Stimulated activated naive B cell treated with anti-CD40 and anti-IgM and Interleukin-4, amounts not matched to agents 10 μg/mL and 1 μg/mL and 100 μg/mL, for 72 hours (primary cell): ENCODE measurements at regions not wholly inside any gene's neighbourhood (a gene's known extent, or its start where the extent isn't known, plus 50 kb on each side); places are given as distances from the start of the nearest gene placed in this dataset.

Experiments
- ATAC-seq, 2 donors: fragments of 150-1000 bp; cut with Tn5 transposase; replicated peaks; 2 replicates each; pipeline ENCODE4 v1.10.0; 2021; ENCODE audit warnings: moderate library complexity in 1 of 2
- DNase-seq: peaks from one replicate; pipeline ENCODE4 v3.0.0; 2021
- H3K27ac Mint-ChIP-seq: one replicate; pipeline ENCODE4 v1.8.0; 2022; ENCODE audit warnings: mild to moderate bottlenecking, mixed read lengths
- H3K27me3 Mint-ChIP-seq, 2 donors: one replicate each; pipeline ENCODE4 v1.8.0; 2022; ENCODE audit warnings: mixed read lengths in 2 of 2
- H3K36me3 Mint-ChIP-seq, 2 donors: one replicate each; pipeline ENCODE4 v1.8.0; 2022; ENCODE audit warnings: mixed read lengths in 2 of 2, mild to moderate bottlenecking in 1 of 2
- H3K4me1 Mint-ChIP-seq, 2 donors: one replicate each; pipeline ENCODE4 v1.8.0; 2022; ENCODE audit warnings: mixed read lengths in 2 of 2, mild to moderate bottlenecking in 1 of 2
- H3K4me3 Mint-ChIP-seq, 2 donors: one replicate each; pipeline ENCODE4 v1.8.0; 2022; ENCODE audit warnings: mild to moderate bottlenecking in 2 of 2, mixed read lengths in 2 of 2, moderate library complexity in 1 of 2
- H3K9me3 Mint-ChIP-seq, 2 donors: one replicate each; pipeline ENCODE4 v1.8.0; 2022; ENCODE audit warnings: mixed read lengths in 2 of 2, mild to moderate bottlenecking in 1 of 2

DNA sequence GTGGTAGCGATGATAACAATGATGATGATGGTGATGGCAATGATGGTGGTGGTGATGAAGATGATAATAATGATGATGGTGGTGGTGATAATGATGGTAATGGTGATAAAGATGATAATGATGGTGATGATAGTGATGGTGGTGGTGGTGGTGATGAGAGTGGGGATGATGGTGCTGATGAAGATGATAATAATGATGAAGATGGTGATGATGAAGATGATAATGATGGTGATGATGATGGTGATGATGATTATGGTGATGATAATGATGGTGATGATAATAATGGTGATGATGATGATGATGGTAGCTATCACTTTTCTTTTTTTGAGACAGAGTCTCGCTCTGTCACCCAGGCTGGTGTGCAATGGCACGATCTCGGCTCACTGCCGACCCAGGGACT is 144.5 kb upstream of the PCBD1 start:
- Mint-ChIP-seq H3K27me3 (peaks cover 5 to 11% of the 10 kb centered on the region in 2 donors), H3K27ac (no peak overlapping the region), H3K36me3 (no peaks in the 10 kb centered on the region), H3K9me3 (peaks cover 0 to 5% of the 10 kb centered on the region in 2 donors), H3K4me1 (no peaks in the 10 kb centered on the region), H3K4me3 (no peak overlapping the region)
- DNase-seq (no peak), ATAC-seq (no peak)

DNA sequence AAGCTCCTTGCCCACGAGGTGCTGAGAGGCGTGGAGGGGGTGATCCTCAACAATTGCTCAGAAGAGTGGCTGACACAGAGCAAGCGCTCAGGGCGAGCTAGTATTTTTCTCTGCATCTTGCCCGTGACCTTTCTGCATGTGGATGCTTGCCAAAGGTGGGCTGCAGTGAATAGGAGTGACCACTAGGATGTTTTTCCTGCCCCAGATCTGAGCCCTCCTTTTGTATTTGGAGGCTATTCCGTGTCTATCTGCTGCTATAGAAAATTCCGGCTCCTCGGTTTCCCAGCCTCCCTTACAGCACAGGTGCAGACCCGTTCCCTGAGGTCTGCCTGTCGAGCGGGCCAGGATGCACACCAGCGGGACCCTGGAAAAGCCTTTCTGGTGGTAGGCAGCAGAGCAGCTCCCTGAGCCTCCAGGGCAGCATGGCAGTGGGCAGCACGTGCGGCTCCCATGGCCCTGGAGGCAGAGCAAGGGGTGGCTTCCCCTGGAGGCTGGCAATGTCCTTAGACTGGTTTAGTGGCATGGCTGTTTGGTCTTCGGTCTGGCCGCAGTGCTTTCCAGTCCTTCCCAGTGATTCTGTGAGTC is 145.1 kb upstream of the PCBD1 start:
- H3K4me1 Mint-ChIP-seq = no peaks in the 10 kb centered on the region
- H3K4me3 Mint-ChIP-seq = no peak overlapping the region
- no peaks in the 10 kb centered on the region for H3K36me3 Mint-ChIP-seq
- no peak for DNase-seq
- peaks cover 0 to 5% of the 10 kb centered on the region in 2 donors for H3K9me3 Mint-ChIP-seq
- no peak overlapping the region for H3K27ac Mint-ChIP-seq
- ATAC-seq = no peak
- peaks cover 5 to 11% of the 10 kb centered on the region in 2 donors for H3K27me3 Mint-ChIP-seq

DNA sequence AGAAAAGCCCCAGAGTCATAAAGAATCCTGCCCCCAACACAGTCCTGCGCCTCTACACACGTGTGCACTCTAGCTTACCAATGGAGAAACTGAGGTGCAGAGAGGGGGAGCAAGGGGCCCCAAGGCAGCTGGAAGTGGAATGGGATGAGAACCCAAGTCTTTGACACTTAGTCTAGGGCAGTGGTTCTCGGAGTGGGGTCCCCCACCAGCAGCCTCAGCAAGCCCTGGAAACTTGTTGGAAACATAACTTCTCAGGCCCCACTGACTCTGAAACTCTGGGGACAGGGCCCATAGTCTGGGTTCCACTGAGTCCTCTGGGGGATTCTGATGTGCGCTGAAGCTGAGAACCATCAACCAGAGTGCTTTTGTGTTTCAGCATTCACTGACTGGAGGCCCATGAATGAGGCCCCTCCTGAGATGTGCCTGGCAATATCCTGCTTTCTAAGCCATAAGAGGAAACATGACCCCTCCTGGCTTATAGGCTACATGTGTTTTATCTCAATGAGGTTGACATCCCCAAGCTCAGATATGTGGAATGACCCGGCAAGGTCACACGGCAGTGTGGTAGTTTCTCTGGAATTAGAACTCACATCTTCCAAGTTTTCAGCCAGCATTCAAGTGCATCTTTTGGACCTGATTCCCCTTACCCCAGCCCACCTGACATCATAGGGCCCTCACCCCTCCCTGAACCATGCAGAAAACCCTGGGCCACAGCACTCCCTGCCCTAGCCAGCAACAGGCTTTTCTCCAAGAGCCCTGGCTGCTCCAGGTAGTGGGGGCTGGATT is 147.3 kb upstream of the PCBD1 start:
- peaks cover 1 to 3% of the 10 kb centered on the region in 2 donors for H3K4me1 Mint-ChIP-seq
- H3K9me3 Mint-ChIP-seq = peaks cover 0 to 5% of the 10 kb centered on the region in 2 donors
- peaks cover 5 to 11% of the 10 kb centered on the region in 2 donors for H3K27me3 Mint-ChIP-seq
- DNase-seq (no peak), ATAC-seq (peak; percentile 30 to 43)
- H3K27ac Mint-ChIP-seq = no peak overlapping the region
- no peaks in the 10 kb centered on the region for H3K36me3 Mint-ChIP-seq
- H3K4me3 Mint-ChIP-seq = no peak overlapping the region

DNA sequence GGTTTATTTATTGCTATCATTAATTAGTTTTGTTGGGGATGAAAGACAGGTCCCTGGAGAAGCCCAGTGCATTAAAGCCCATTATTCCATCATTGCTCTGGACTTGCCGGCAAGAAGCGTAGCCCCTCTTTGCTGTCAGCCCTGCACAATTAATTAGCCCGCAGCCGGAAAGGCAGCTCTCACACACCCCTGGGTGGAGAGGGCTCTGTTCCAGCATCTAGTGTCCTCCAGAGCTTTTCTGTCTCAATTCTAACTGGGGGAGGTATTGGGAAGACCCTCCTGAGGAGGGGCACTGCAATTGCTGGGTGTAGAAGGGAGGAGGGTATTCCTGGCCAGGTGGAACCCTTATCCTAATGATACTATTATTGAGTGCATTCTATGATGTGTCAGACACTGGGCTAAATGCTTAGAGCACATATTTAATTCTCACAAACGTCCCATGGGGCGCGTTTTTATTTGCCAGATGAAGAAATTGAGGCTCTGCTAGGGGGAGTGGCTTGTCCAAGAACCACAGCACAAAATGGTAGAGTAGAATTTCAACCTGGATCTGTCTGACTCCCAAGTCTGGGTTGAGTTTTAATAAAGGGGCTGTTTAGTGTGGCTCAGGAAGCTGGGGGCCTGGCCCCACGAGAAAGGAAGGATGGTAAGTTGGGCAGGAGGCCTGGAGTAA is 148.1 kb upstream of the PCBD1 start:
- no peak for DNase-seq
- Mint-ChIP-seq H3K36me3 (no peaks in the 10 kb centered on the region), H3K27ac (no peak overlapping the region), H3K4me3 (no peak overlapping the region), H3K27me3 (peaks cover 5 to 11% of the 10 kb centered on the region in 2 donors), H3K4me1 (peaks cover 4% of the 10 kb centered on the region in 2 donors), H3K9me3 (peaks cover 0 to 5% of the 10 kb centered on the region in 2 donors)
- ATAC-seq = no peak

DNA sequence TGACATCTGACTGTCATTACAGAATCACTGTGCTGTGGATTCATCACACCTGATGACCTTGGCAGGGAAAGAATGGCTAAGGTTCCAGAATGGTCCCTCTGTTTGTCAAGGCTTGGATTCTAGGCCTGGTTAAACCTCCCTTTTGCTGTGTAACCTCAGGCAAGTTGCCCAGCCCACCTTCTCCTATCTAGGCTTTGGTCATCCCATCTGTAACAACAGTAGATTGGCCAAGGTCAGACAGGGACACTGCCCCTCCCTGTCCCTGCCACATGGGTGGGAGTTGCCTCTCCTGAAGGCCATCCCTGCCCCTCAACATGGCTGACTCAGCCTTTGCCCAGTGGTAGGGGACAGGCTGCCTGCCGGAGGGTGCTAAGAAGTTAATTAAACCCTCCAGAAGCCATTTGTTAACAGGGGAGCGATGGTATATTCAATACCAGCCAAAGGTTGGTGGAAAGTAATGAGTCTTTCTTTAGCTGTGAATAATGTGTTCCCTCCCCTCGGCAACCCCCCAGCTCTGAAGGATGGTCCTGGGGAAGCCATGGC is 149.8 kb upstream of the PCBD1 start:
- no peaks in the 10 kb centered on the region for H3K9me3 Mint-ChIP-seq
- H3K4me3 Mint-ChIP-seq = no peak overlapping the region
- ATAC-seq (no peak), DNase-seq (no peak)
- H3K27me3 Mint-ChIP-seq = peaks cover 0 to 4% of the 10 kb centered on the region in 2 donors
- H3K27ac Mint-ChIP-seq = no peak overlapping the region
- no peaks in the 10 kb centered on the region for H3K36me3 Mint-ChIP-seq
- H3K4me1 Mint-ChIP-seq = peaks cover 4% of the 10 kb centered on the region in 2 donors

DNA sequence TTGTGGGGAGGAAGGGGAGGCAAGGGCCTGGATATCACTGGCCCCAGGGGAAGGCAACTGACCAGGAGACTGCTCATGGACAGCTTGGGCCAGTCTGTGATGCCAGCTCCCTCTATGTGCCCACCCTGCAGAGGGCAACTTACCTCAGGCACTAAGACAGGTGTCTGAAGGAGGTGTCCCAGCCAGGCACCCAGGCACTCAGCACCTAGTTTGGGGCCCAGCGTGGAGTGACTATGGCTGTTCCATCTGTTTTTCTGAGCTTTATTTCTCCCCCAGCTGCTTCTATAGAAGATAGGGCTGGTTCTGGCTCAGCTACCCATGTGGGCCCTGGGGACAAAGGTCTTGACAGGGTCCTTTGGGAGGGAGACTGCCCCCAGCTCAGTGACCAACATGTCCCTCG is 150.6 kb upstream of the PCBD1 start:
- no peak for DNase-seq
- H3K27me3 Mint-ChIP-seq = peaks cover 0 to 4% of the 10 kb centered on the region in 2 donors
- ATAC-seq = no peak
- no peak overlapping the region for H3K4me3 Mint-ChIP-seq
- no peaks in the 10 kb centered on the region for H3K9me3 Mint-ChIP-seq
- no peak overlapping the region for H3K27ac Mint-ChIP-seq
- H3K4me1 Mint-ChIP-seq = peaks cover 4% of the 10 kb centered on the region in 2 donors
- H3K36me3 Mint-ChIP-seq = no peaks in the 10 kb centered on the region

DNA sequence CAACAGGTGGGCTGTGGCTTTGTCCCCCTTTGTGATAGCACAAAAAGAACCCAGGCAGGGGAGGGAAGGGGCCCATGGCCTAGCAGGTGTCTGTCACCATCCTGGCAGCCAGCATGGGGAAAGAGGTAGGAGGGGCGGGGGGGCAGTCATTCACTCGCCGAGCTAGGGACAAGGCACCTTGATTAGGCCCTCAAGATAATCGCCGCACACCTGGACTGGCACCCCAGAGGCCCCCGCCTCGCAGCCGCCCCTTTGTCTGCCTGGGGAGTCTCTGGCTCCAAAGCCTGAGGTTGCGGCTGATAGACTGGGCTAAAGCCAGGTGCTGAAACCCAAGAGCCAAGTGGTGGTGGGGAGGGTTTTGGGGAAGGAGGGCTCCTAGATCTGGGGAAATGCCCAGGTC is 151.2 kb upstream of the PCBD1 start:
- Mint-ChIP-seq H3K9me3 (no peaks in the 10 kb centered on the region), H3K27ac (no peak overlapping the region), H3K27me3 (peaks cover 0 to 4% of the 10 kb centered on the region in 2 donors), H3K36me3 (no peaks in the 10 kb centered on the region), H3K4me1 (peaks cover 4% of the 10 kb centered on the region in 2 donors), H3K4me3 (no peak overlapping the region)
- ATAC-seq (no peak), DNase-seq (no peak)

DNA sequence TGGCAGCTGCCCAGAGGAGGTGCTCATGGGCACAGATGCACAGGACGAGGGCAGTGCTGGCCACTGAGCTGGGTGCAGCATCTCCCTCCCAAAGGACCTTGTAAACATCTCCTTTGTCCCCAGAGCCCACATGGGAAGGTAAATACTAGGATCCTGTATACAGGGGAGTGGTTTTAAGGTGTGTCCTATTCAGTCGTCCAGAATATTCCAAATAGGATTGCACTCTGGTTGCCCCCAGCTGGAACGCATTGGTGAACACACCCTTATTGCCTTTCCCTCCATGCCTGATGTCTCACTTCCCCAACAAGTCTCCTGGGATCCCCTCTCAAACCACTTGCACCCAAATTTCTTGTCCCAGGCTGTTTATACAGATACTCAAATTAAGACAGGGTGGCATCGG is 152.0 kb upstream of the PCBD1 start:
- Mint-ChIP-seq H3K27me3 (peaks cover 0 to 4% of the 10 kb centered on the region in 2 donors), H3K36me3 (no peaks in the 10 kb centered on the region), H3K9me3 (no peaks in the 10 kb centered on the region), H3K27ac (no peak overlapping the region), H3K4me1 (peaks cover 4% of the 10 kb centered on the region in 2 donors), H3K4me3 (no peak overlapping the region)
- no peak for ATAC-seq
- no peak for DNase-seq

DNA sequence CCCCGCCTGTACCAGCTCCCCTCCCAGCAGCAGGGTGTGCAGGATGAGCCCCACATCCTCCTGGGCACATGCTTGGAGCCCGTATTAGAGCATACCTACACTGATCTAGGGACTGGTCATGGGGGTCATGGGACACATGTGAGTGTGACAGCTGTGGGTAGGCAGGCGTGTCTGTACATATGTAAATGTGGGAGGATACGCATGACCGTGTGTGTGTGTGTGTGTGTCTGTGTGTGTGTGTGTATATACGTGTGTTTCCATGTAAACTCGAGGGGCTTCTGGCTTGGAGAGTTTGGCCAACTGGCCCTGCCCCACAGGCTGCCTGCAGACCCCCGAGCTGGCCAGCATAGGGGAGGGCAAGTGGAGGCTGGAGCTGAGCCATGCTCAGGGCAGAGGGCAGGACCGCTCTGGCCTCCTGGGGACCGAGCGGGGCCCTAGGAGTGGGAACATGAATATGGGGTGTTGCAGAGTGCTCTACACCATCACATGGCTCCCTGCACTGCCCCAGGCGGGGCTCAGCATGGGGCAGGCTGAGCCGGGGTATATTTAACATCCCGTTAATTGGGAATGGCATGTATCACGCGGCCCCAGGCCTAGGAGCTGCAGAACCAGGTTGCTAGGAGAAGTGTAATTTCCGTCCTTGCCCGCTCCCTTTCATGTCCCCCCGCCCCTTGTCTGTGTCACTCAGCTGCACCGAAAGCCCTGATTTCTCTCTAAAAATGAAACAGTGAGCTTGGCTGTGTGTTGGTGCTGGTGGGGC is 152.7 kb upstream of the PCBD1 start:
- H3K27me3 Mint-ChIP-seq = peaks cover 0 to 4% of the 10 kb centered on the region in 2 donors

DNA sequence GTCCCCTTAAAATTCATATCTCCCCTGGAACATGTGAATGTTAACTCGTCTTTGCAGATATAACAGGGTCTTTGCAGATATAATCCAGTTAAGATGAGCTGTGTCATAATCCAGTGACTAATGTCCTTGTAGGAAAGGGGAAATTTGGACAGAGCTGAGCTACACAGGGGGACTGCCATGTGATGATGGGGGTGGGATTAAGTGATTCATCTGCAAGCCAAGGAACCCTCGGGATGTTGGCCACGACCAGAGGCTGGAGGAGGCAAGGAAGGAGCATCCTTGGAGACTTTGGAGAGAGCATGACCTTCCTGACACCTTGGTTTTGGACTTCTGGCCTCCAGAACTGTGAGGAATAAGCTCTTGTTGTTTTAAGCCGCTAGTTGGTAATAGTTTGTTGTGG is 153.9 kb upstream of the PCBD1 start:
- Mint-ChIP-seq H3K27me3 (peaks cover 0 to 9% of the 10 kb centered on the region in 2 donors), H3K27ac (no peak overlapping the region), H3K9me3 (no peaks in the 10 kb centered on the region), H3K4me3 (no peak overlapping the region), H3K36me3 (no peaks in the 10 kb centered on the region), H3K4me1 (peaks cover 4% of the 10 kb centered on the region in 2 donors)
- DNase-seq (no peak), ATAC-seq (no peak)

More for the DNA sequence above, 152.7 kb upstream of the PCBD1 start:
- Mint-ChIP-seq H3K4me3 (no peak overlapping the region), H3K27ac (no peak overlapping the region), H3K9me3 (no peaks in the 10 kb centered on the region), H3K36me3 (no peaks in the 10 kb centered on the region), H3K4me1 (peaks cover 4% of the 10 kb centered on the region in 2 donors)
- ATAC-seq = no peak
- no peak for DNase-seq

DNA sequence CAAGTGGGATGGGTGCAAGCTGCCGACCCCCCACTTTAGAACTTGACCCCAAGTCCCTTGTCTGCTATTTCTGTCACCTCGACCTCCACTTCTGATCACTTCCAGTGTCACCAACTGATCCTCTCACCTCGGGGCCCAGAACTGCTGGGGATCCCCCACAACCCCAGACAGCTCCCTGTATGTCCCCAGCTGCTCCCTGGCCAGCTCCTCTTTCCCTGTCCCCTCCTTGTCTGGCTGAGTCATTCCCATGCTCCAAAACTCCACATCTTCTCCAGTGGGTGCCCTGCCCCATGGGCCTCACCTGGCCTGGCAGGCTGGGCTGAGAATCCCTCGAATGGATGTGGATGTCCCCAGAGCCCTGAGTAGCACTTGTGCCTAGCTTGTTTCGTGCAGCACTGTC is 154.3 kb upstream of the PCBD1 start:
- Mint-ChIP-seq H3K9me3 (no peaks in the 10 kb centered on the region), H3K27me3 (peaks cover 0 to 10% of the 10 kb centered on the region in 2 donors), H3K4me3 (no peak overlapping the region), H3K36me3 (no peaks in the 10 kb centered on the region), H3K27ac (no peak overlapping the region), H3K4me1 (peaks cover 4% of the 10 kb centered on the region in 2 donors)
- ATAC-seq = no peak
- no peak for DNase-seq

DNA sequence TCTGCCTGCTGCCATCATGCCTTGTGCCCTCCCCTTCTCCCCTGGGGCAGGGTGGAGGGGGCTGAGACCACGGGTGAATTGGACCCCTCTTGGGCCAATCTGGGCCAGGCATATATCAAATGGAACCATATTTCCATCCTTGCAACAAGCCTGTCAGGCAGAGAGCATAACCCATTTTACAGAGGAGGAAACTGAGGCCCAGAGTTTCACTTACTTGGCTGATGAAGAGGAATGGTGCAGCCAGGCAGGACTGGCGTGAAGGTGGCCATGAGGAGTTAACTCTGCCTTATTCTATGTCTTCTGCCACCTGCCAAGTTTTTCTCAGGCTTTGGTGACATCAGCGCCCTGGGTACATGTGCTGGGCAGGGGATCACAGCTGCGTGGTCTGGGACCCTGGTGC is 155.5 kb upstream of the PCBD1 start:
- Mint-ChIP-seq H3K27ac (no peak overlapping the region), H3K4me1 (peaks cover 4% of the 10 kb centered on the region in 2 donors), H3K9me3 (no peaks in the 10 kb centered on the region), H3K36me3 (no peaks in the 10 kb centered on the region), H3K27me3 (peaks cover 0 to 14% of the 10 kb centered on the region in 2 donors), H3K4me3 (no peak overlapping the region)
- DNase-seq = no peak
- ATAC-seq = no peak

DNA sequence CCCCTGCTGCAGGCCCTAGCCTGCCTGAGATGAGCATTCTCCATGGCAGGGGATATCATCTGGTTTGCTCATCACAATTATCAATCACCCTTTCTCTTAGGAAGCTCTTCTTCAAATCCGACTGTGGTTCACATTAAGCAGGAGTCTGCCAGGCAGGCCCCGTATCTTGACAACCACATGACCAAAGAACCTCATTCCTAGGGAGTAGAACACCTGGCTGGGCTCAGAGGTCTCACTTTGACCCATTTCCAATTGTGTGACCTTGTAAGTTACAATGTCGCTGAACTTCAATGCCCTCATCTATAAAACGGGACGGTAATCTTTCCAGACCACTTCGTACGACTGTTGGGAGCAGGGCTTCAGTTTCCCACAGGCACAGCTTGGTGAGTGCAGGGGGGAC is 156.4 kb upstream of the PCBD1 start:
- Mint-ChIP-seq H3K36me3 (no peaks in the 10 kb centered on the region), H3K4me3 (no peak overlapping the region), H3K9me3 (no peaks in the 10 kb centered on the region), H3K27ac (no peak overlapping the region), H3K4me1 (peaks cover 4% of the 10 kb centered on the region in 2 donors), H3K27me3 (peaks cover 0 to 14% of the 10 kb centered on the region in 2 donors)
- ATAC-seq (no peak), DNase-seq (no peak)

DNA sequence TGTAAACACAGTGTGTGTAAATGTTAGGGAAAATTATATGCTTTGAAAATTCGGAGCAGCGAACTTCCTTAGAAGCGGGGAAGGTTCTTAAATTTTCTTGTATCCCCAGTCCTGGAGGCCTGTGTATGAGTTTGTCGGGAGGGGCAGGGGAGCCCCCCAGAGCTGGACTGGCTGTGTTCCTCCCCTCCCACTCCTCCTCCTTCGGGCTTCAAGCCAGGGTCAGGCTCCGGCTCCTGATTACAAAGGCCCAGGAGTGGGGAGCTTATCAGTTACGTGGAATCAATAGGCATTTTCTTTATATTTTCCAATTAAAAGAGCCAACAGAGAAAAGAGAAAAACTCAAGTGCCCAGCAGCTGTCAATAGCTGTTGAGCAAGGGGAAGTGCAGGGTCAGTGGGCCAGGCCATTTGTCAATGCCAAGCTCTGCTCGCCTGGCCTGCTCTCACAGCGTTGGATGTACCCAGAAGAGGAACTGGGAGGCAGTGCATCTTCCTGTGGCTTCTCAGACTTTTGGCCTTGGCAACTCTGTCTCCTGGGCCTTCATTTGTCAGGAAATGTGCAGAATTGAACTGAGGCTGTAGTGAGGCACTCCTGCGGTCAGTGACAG is 156.9 kb upstream of the PCBD1 start:
- peaks cover 0 to 16% of the 10 kb centered on the region in 2 donors for H3K27me3 Mint-ChIP-seq
- no peak for DNase-seq
- peaks cover 4% of the 10 kb centered on the region in 2 donors for H3K4me1 Mint-ChIP-seq
- no peaks in the 10 kb centered on the region for H3K9me3 Mint-ChIP-seq
- no peak overlapping the region for H3K27ac Mint-ChIP-seq
- no peak overlapping the region for H3K4me3 Mint-ChIP-seq
- H3K36me3 Mint-ChIP-seq = no peaks in the 10 kb centered on the region
- peak; percentile 39 to 50 for ATAC-seq
